Large intestine (tissue), 3 donors: ENCODE measurements at regions not wholly inside any gene's neighbourhood (a gene's known extent, or its start where the extent isn't known, plus 50 kb on each side); places are given as distances from the start of the nearest gene placed in this dataset.

Source experiments
- DNase-seq, 2 donors: peaks; one replicate each; pipeline versions ENCODE4 v3.0.0 to v3.0.0-alpha.2; 2013
- H3K27ac ChIP-seq: one replicate; pipeline ENCODE4 v1.5.1; 2013; ENCODE audit warnings: low read length
- H3K27me3 ChIP-seq: 2 replicates; pipeline ENCODE4 v1.6.1; 2013; ENCODE audit warnings: low read length; ENCODE audit not compliant: control insufficient read depth, insufficient read depth
- H3K36me3 ChIP-seq: 2 replicates; pipeline ENCODE4 v1.6.1; 2013; ENCODE audit warnings: low read length; ENCODE audit not compliant: control insufficient read depth, insufficient read depth
- H3K4me1 ChIP-seq: one replicate; pipeline ENCODE4 v1.6.1; 2013; ENCODE audit warnings: low read length; ENCODE audit not compliant: control insufficient read depth, insufficient read depth
- H3K4me3 ChIP-seq: one replicate; pipeline ENCODE4 v1.5.1; 2013; ENCODE audit warnings: low read length
- H3K9me3 ChIP-seq: one replicate; pipeline ENCODE4 v1.6.1; 2013; ENCODE audit warnings: mild to moderate bottlenecking, low read depth, low read length, moderate library complexity; ENCODE audit not compliant: control insufficient read depth
- WGBS: methylation state at CpG from one replicate; pipeline ENCODE4 v1.1.5; 2013; ENCODE audit warnings: low lambda C conversion rate; ENCODE audit not compliant: insufficient coverage; 5-methylcytosine and 5-hydroxymethylcytosine counted together

DNA sequence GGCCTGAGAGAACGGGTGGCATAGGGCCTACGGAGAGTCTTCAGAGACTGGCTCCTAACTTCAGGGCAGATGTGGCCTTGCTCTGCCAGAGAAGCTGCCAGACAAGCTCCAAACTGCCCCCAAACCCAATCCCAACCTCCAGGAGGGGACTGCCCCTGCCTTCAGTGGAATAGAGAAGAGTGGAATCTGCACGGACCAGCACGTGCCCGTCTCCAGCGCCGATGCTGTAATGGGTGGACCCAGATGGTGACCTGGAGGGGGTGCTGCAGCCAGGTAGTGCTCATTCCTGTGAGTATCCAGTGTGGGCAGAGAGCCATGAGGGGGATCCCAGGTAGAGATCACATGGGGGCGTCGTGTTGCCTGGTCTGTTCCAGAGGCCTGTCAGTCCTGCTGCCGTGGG lies 73.2 kb upstream of the NKX1-1 start:
- H3K4me1 ChIP-seq = no peaks in the 10 kb centered on the region
- peaks cover 11% of the 10 kb centered on the region for H3K9me3 ChIP-seq
- no peak for DNase-seq
- no peak overlapping the region for H3K4me3 ChIP-seq
- peaks cover 4% of the 10 kb centered on the region for H3K27me3 ChIP-seq
- no peak overlapping the region for H3K27ac ChIP-seq
- H3K36me3 ChIP-seq = no peaks in the 10 kb centered on the region
- no CpG with 5 or more reads among the region's 10 CpGs for WGBS

DNA sequence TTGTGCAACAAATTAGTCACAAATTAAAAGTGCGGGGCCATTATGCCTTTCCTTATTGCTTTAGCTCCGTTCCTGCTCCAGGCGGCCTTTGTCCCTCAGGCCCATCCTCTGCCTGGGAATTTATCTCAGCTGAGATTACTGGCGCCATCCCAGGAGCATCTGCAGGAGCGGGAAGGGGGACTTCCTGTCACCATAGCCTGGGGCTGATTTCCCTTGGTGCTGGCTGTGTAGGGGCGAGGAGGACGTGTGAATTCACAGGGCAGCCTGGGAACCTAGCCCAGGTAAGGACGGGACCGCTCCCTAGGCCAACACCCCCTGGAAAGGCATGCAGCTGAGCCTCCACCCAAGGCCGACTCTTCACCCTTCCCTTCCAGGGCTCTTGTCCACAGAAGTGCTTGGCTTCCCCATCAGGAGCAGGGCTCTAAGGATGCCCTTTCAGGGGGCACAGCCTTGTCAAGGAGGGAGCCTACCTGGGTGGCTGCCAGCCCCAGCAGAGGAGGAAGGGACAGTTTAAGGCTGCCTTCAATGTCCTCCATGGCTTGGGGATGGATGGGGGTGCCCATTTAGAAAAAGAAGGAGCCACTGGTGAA lies 72.6 kb upstream of the NKX1-1 start:
- peak in 1 of 2 donors; percentile 14 for DNase-seq
- no peaks in the 10 kb centered on the region for H3K4me1 ChIP-seq
- peaks cover 8% of the 10 kb centered on the region for H3K27me3 ChIP-seq
- H3K9me3 ChIP-seq = peaks cover 11% of the 10 kb centered on the region
- H3K4me3 ChIP-seq = no peak overlapping the region
- no peak overlapping the region for H3K27ac ChIP-seq
- WGBS = 50% methylated on average over 1 of the region's 10 CpGs
- no peaks in the 10 kb centered on the region for H3K36me3 ChIP-seq

DNA sequence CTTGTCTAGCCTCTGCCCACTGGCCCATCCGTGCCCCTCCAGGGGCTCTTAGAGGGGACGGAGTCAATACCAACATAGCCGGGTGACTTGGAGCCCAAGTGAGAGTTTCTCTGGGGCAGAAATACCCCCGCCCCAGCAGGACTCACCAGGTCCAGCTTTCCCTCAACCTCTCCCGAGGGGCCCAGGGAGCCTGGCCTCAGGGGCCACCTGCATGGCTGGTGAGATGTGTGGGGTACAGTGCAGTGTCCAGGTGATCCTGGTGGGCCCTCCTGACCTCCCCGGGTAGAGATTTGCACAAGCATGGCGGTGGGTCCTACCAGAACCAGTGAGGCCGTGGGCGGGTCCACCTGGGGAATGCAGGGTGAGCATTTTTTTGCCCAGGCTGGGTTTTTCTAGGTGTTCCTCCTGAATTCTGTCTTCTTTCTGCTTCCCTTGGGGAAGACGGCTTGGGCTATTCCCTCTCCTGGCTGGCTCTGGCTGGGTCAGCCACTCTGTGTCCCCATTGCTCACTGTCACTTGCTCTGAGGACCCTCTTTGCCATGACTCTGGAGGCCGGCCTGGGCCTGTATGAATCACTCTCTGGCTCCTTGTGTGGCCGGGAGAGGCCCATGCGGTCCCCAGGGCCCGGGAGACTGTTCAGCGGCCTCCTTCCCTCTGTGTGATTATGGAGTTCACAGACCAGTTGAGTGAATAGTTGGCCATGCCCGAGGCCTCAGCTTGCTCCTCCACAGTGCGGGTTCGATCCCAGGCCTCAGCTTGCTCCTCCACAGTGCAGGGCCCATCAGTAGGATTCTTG lies 71.0 kb upstream of the NKX1-1 start:
- Histone ChIP-seq H3K36me3 (no peaks in the 10 kb centered on the region), H3K4me1 (no peaks in the 10 kb centered on the region), H3K4me3 (no peak overlapping the region), H3K27ac (no peak overlapping the region), H3K9me3 (peaks cover 7% of the 10 kb centered on the region), H3K27me3 (peaks cover 21% of the 10 kb centered on the region)
- WGBS = no CpG with 5 or more reads among the region's 18 CpGs
- no peak for DNase-seq

DNA sequence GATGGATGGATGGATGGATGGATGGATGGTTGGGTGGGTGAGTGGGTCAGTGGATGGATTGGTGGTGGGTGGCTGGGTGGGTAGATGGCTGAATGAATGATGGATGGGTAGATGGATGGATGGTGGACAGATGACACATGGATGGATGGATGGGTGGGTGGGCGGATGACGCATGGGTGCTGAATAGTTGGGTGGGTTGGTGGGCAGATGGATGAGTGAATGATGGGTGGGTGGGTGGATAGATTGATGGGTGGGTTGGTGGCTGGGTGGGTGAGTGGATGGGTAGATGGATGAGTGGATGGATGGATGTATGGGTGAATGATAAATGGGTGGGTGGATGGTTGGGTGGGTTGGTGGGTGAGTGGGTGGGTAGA lies 69.9 kb upstream of the NKX1-1 start:
- H3K4me1 ChIP-seq = no peaks in the 10 kb centered on the region
- peaks cover 4% of the 10 kb centered on the region for H3K9me3 ChIP-seq
- DNase-seq = no peak
- peaks cover 27% of the 10 kb centered on the region for H3K27me3 ChIP-seq
- H3K27ac ChIP-seq = no peak overlapping the region
- H3K36me3 ChIP-seq = no peaks in the 10 kb centered on the region
- WGBS = no CpG with 5 or more reads among the region's 2 CpGs
- no peak overlapping the region for H3K4me3 ChIP-seq

DNA sequence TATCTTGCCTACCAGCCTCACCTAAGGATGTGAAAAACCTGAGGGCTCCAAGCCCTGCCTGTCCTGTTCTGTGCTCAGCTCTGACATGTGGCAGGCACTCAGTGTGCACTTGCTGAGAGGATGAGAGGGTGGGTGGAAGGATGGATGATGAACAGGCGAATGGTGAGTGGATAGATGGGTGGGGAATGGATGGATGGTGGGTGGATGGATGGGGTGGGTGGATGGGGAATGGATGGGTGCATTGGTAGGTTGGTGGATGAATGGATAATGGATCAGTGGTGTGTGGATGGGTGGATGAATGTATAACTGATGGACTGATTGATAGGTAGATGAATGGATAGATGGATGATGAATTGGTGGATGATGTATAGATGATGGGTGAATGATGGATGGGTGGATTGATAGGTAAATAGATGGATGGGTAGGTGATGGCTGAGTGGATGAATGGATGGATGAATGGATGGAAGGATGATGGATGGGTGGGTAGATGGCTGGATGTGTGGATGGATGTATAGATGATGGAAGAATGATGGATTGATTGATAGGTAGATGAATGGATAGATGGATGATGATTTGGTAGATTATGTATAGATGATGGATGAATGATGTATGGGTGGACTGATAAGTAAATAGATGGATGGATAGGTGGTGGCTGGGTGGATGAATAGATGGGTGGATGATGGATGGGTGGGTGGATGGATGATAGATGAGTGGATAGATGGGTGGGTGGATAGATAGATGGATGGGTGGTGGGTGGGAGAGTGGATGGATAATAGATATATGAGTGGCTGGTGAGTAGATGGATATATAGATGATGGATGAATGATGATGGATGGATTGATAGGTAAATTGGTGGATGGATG lies 69.3 kb upstream of the NKX1-1 start:
- peaks cover 34% of the 10 kb centered on the region for H3K27me3 ChIP-seq
- DNase-seq = no peak
- H3K9me3 ChIP-seq = no peaks in the 10 kb centered on the region
- H3K36me3 ChIP-seq = no peaks in the 10 kb centered on the region
- no peak overlapping the region for H3K27ac ChIP-seq
- no peaks in the 10 kb centered on the region for H3K4me1 ChIP-seq
- WGBS = no CpG with 5 or more reads among the region's 1 CpG
- H3K4me3 ChIP-seq = no peak overlapping the region

DNA sequence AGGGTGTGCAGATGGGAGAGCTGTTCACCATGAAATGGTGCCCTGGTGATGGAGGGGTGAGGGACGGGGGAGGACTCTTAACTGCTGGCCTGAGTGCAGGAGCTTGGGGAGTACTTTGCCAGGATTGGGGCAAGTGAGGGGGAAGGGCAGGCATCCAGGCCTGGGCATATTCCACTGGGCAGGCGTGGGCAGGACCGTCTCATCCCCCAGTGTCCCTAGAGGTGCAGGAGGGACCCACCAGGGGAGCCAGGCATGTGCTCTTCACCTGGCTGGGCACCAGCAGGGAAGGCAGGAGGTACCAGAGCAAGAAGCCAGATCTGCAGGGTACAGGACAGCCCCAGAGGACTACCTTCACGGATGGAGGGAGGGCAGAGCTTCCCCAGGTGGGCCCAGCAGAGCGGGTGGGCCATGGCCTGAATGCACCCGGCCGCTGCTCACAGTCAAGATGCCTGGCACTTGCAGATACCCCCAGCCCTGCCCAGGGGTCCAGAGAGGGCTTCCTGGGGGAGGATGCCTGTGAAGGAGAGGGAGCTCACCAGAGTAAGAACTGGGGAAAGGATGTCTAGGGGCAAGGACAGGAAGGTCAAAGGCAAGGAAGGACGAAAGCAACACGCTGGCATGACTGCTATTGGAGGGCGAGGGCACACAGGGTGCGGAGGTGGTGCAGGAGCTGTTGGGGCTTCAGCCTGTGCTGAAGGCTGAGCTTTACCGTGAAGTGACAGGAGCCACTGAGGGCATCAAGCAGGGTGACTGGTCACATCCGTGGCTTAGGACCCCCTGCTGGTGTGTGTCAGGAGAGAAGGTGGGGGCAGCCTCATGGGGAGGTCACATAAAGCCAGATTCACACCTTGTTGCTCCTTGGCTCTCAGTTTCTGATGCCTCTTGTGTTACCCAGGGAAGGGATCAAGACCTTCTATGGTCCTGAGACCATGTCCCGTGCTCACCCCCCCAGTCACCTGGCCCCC lies 68.2 kb upstream of the NKX1-1 start:
- Histone ChIP-seq H3K9me3 (no peaks in the 10 kb centered on the region), H3K36me3 (no peaks in the 10 kb centered on the region), H3K4me3 (no peak overlapping the region), H3K27ac (no peak overlapping the region), H3K27me3 (peaks cover 39% of the 10 kb centered on the region), H3K4me1 (no peaks in the 10 kb centered on the region)
- no CpG with 5 or more reads among the region's 14 CpGs for WGBS
- no peak for DNase-seq

DNA sequence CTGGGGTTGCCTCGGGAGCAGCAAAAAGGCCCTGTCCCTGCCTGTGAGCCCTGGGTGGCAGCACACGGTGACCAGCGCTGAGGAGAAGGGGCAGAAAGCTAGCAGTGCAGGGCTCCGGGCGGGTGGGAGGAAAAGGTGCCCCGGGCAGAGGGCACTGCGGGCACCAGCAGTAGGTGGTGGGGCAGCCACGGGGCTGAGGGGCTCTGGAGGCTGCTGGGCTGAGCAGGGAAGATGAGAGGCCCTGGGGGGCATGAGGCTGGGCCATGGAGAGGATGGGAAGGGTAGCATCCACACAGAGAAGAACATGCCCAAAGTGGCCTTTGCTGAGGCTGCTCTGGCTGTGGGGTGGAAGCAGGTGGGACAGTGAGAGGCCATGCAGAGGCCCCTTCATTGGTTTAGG lies 67.5 kb upstream of the NKX1-1 start:
- WGBS = no CpG with 5 or more reads among the region's 8 CpGs
- no peaks in the 10 kb centered on the region for H3K36me3 ChIP-seq
- H3K9me3 ChIP-seq = no peaks in the 10 kb centered on the region

DNA sequence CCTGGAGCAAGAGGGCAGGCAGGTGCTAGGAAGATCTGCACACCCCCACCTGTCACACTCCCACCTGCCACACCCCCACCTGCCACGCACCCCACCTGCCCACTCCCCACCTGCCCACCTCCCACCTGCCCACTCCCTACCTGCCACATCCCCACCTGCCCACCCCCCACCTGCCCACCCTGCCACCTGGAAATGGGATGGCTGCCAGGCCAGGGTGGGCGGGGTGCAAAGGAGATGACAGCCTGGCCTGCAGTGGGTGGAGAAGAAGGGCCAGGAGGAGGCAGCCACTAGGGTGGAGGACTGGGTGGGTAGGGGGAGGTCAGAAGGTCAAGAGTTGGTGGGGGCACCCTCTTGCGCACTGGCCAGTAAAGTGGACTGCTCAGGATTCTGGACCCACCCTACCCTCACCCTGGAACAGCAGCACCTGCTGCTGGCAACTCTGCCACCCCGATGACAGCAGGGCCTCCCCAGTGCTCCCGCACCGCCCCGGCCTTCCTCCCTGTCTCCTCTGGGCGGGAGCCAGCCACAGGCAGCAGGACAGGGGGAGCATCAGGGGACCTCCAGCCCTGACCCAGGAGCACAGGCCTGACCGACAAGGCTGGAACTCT lies 66.8 kb upstream of the NKX1-1 start:
- WGBS = no CpG with 5 or more reads among the region's 9 CpGs
- Histone ChIP-seq H3K27me3 (peaks cover 39% of the 10 kb centered on the region), H3K27ac (no peak overlapping the region), H3K4me1 (no peaks in the 10 kb centered on the region), H3K4me3 (no peak overlapping the region), H3K36me3 (no peaks in the 10 kb centered on the region), H3K9me3 (peaks cover 4% of the 10 kb centered on the region)
- no peak for DNase-seq

More for the DNA sequence above, 67.5 kb upstream of the NKX1-1 start:
- Histone ChIP-seq H3K27me3 (peaks cover 39% of the 10 kb centered on the region), H3K4me1 (no peaks in the 10 kb centered on the region), H3K4me3 (no peak overlapping the region), H3K27ac (no peak overlapping the region)
- DNase-seq = no peak

DNA sequence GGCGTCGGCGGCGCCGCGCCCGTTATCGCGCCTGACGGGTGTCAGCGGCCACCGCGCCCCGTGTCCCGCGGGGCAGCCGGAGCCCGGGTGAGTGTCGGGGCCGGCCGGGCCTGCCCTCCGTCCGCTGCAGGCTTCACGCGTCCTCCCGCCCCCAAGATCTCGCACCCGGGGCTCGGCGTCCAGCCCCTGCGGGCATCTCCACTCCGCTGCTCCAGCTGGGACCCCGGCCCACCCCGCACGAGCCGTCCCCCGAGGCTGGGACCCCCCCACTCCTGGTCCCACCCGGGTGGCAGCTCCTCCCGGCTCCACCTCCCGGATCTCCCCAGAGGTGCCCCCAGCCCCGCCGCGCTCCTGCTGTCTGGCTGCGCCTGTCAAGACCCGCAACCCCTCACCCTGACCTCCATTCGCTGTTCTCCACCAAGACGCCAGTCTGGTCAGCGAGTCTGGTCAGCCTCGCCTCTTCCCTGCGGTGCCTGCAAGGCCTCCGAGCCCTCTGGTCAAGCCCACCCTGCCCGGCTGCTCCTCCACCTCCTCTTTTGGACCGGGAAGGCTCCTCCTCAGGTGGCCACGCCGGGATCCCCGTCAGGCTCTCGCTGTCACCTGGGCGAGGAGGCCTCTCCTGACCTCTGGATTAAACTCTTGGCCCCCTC lies 66.0 kb upstream of the NKX1-1 start:
- Histone ChIP-seq H3K9me3 (peaks cover 7% of the 10 kb centered on the region), H3K4me3 (no peak overlapping the region), H3K27ac (no peak overlapping the region), H3K36me3 (no peaks in the 10 kb centered on the region), H3K27me3 (peaks cover 39% of the 10 kb centered on the region), H3K4me1 (no peaks in the 10 kb centered on the region)
- no peak for DNase-seq
- WGBS = no CpG with 5 or more reads among the region's 58 CpGs
